Sigmoid colon (tissue), 4 donors: ENCODE measurements at regions not wholly inside any gene's neighbourhood (a gene's known extent, or its start where the extent isn't known, plus 50 kb on each side); places are given as distances from the start of the nearest gene placed in this dataset.

ENCODE experiments used
- EP300 ChIP-seq, 4 donors: sonication (generic); formaldehyde crosslinking; IDR thresholded peaks; one replicate each; pipeline ENCODE4 v1.6.1; 2017; ENCODE audit warnings: antibody characterized with exemption in 4 of 4
- POLR2A ChIP-seq, 2 donors: fragments of 450-650 bp; IDR thresholded peaks; one replicate each; pipeline ENCODE4 v1.6.1; 2016; ENCODE audit warnings: antibody characterized with exemption in 2 of 2, mild to moderate bottlenecking in 2 of 2, moderate library complexity in 2 of 2
- POLR2AphosphoS5 ChIP-seq, 4 donors: sonication (generic); formaldehyde crosslinking; IDR thresholded peaks; one replicate each; pipeline ENCODE4 v1.6.1; 2017; ENCODE audit warnings: antibody characterized with exemption in 4 of 4
- TF ChIP-seq, protein P1 (sequence below), 4 experiments: fragments of 450-650 bp in 3 of 4; fragments of 200-600 bp in 1 of 4; IDR thresholded peaks; one replicate each; pipeline ENCODE4 v1.5.1; 2016 to 2019; ENCODE audit warnings: antibody characterized with exemption in 4 of 4, mild to moderate bottlenecking in 3 of 4, moderate library complexity in 2 of 4

- TF ChIP-seq, protein P1, sequence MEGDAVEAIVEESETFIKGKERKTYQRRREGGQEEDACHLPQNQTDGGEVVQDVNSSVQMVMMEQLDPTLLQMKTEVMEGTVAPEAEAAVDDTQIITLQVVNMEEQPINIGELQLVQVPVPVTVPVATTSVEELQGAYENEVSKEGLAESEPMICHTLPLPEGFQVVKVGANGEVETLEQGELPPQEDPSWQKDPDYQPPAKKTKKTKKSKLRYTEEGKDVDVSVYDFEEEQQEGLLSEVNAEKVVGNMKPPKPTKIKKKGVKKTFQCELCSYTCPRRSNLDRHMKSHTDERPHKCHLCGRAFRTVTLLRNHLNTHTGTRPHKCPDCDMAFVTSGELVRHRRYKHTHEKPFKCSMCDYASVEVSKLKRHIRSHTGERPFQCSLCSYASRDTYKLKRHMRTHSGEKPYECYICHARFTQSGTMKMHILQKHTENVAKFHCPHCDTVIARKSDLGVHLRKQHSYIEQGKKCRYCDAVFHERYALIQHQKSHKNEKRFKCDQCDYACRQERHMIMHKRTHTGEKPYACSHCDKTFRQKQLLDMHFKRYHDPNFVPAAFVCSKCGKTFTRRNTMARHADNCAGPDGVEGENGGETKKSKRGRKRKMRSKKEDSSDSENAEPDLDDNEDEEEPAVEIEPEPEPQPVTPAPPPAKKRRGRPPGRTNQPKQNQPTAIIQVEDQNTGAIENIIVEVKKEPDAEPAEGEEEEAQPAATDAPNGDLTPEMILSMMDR (IDR thresholded peaks at IDR 0.05): no peak
- TF ChIP-seq POLR2A (IDR thresholded peaks at IDR 0.05) (no peak), EP300 (IDR thresholded peaks at IDR 0.05) (no peak), POLR2AphosphoS5 (IDR thresholded peaks at IDR 0.05) (no peak)
These were observed 91.8 kb upstream of the TMEM168 start for GRCh38 chr7:112882022-112882421.
